Iris pigment epithelial cell (primary cell): ENCODE measurements at regions not wholly inside any gene's neighbourhood (a gene's known extent, or its start where the extent isn't known, plus 50 kb on each side); places are given as distances from the start of the nearest gene placed in this dataset.

ENCODE experiments used
- DNase-seq: peaks from one replicate; pipeline ENCODE4 v3.0.0-alpha.2; 2011; ENCODE audit warnings: low read depth

DNA sequence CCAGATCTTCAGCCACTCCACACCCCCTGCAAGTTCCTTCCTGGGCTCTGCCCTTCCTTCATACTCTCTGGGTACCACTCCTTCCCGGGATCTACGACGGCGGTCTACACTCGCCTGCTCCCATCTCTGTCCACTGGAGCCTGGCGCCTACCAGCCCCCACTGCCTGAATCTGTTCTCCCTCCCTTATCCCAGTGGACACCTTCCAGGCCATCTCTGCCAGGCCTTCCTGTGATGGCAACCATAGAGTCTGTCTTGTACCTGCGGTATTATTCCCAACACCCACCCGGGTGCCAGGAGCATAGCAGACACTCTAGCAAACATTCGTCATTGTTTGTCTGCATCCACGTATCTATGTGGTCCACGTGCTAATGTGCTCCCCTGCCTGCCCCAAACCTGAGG is 140.9 kb downstream of the ZFP36L2 start:
- DNase-seq, result no peak

DNA sequence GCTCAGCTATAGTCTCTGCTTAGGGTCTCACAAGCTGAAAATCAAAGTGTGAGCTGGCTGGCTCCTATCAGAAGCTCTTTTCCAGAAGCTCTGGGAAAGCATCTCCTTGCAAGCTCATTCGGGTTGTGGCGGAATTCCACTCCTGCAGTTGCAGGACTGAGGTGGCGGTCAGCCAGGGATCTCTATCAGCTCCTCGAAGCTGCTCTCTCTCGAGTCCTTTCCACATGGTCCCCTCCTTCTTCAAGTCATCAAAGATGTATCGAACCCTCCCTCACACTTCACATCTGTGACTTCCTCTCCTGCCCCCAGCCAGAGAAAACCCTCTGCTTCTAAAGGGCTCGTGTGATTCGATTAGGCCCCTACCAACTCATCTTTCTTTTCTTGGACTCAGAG is 141.7 kb downstream of the ZFP36L2 start:
- DNase-seq, result peak; percentile 75

DNA sequence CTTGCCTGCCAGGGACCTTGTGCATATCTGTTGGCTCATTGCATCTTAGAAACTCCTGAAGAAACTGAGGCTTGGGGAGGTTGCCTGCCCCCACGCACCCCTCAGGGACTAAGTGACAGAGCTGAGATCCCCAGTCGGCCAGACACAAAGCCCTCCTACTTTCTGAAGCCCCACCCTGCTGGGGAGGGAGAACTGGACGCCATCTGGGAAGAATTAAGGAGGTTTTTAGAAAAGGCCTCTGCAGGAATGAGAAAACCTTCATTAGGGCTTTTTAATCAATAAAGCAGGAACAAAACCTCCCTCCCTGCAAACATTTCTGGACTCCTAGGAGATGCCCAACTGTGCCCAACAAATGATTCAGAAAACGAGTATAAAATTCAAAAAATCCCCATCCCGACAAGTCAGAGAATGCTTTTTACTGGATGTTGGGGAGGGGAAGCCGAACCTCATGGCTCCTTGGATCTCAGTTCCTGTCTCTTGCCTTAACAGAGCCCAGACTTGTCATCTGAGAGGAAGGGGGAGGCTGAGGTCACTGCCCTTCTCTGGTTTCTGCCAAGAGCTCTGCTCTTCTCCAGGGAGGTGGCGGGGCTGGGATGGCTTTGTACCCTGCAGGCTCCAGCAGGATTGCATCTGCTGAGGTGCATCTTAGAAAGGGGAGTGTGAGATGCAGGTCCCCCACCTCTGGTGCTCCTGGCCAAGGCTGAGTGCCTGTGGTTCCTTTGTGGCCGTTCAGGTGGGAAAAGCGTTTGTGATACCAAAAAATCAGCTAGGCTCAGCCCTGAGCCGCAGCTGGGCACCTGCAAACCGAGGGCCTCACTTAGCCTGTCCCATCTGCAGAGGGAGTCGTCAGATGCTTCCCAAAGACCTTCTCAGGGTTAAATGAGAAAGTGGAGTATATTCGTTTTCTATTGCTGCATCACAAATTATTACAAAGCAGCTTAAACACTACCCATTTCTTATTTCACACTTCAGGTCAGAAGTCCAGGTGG is 142.4 kb downstream of the ZFP36L2 start:
- DNase-seq, result no peak

GRCh38 chr2:43082903-43083677 is 143.3 kb downstream of the ZFP36L2 start:
- no peak for DNase-seq

GRCh38 chr2:43082111-43082894 is 144.1 kb downstream of the ZFP36L2 start:
- DNase-seq, result peak; percentile 94

- no peak for DNase-seq
Measured at GRCh38 chr2:43081131-43081765, 145.2 kb downstream of the ZFP36L2 start.

- no peak for DNase-seq
Measured at GRCh38 chr2:43080571-43081021, 145.8 kb downstream of the ZFP36L2 start.

- DNase-seq, result no peak
Measured at GRCh38 chr2:43078781-43079755, 147.3 kb downstream of the ZFP36L2 start.

- DNase-seq, result no peak
Measured at GRCh38 chr2:43078301-43078700, 148.1 kb downstream of the ZFP36L2 start.

- DNase-seq, result no peak
Measured at GRCh38 chr2:43077876-43078275, 148.5 kb downstream of the ZFP36L2 start.

DNA sequence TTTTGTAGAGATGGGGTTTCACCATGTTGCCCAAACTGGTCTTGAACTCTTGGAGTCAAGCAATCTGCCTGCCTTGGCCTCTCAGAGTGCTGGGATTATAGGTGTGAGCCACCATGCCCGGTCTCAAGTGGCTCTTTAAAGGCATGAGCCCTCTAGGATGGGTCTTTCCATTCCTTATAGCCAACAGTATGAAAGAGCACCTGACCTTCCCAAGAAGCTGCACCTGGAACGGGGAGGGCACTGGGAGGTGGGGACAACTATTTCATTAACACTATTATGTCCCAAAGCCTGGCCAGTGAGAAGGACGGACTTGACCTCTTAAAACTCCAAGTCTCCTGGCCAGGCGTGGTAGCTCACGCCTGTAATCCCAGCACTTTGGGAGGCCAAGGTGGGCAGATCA is 149.7 kb downstream of the ZFP36L2 start:
- DNase-seq, result no peak

GRCh38 chr2:43075811-43076585 is 150.4 kb downstream of the ZFP36L2 start:
- DNase-seq, result peak; percentile 88

DNA sequence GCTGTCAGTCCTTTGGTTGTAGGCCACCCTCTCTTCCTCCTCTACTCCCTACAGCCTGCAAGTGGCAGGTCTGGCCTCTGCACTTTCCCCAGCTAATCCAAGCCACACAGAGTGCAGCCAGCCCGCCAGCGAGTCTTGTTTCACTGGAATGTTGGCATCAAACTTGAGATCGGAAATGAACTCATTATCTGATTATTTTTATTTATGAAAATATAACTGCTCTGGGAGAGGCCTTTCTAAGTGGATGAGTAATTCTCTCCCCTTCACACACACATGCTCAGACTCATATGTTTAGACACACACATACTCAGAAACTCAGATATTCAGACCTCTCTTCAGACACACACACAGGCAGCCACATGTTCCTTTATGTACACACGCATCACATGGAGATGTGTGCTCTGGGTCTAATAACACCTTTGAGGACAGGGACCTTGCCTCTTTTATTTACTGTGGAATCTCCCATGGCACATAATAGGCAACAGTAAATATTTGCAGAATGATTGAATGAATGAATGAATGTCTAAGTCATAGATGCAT is 151.3 kb downstream of the ZFP36L2 start:
- peak; percentile 98 for DNase-seq

DNA sequence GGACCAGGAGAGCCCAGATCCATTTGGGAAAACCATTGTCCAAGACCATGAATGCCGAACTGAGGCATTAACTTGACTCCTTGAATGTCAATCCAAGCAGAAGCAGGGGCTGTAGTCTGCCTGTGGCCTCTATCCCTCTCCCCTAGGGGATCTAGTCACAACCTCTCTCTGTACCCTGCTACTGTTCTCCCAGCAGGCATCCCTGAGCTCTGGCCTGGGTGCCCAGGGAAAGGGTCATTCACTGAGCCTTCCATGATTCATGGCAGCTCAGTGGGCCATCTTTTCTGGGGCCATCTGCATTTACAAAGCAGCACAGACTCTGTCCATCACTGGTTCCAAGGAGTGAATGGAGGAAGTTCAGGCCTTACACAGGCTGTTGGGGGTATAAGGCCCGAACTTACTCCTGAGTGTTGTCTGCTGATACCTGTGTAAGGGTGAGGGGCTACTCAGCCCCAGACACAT is 151.8 kb downstream of the ZFP36L2 start:
- no peak for DNase-seq

DNA sequence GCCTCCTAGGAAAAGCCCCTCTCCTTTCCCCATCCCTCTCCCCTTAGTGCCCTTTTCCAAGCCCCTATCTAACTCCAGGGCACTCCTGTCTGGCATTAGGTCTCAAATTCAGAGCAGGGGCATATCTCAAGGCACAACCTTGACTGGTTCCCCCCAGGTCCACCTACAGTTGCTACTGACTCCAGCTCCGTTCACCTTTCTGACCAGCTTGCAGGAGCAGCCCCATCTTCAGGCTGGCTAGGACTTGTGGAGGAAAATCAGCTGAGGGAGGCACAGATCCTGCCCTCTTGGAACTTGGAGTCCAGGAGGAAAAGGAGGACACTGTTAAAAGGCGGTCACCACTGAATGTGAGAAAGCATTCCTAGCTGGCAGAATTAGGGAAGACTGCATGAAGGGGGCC is 152.4 kb downstream of the ZFP36L2 start:
- no peak for DNase-seq

GRCh38 chr2:43073401-43073825 is 153.0 kb downstream of the ZFP36L2 start:
- DNase-seq, result peak; percentile 83

DNA sequence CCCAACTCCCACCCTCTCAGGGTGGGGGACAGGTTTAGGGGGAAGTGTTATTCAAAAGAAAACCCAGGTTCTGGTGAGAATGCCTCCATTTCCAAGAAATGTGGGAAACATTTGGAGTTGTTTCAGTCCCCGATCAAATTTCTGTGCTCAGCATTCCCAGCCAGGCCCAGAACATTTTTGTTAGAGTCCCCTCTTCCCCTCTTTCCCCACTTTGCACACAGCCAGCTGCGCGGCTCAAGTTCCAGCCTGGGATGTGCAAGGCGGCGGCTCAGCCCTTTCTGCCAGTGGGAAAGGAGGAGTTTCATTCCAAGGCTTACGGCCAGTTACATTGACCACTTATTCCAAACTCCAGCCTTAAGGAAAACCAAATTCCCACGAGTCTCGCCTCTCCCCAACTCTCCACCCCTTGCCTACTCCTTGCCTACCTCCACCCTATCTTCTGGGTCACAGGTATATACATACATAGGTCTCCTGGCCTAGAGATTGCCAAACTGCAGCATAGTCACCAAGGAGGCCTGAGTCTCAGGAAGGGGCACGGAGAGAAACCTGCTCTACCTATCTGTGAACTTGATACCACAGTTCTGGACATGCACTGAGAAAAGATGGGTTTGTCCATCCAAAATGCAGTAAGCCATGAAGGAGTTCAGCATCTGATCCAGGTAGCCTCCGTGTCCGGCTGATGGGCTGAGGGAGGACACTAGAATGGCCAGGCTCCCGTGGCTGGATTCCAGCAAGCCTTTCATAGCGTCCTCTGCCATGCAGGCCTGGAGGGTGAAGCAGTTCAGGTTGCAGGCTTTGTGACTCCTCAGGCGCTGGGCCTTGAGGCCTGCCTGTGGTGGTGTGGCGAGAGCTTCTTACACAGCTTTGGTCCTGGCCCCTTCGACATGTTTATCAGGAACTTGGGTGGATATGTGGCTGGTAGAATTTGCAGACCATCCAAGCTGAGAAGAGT is 154.5 kb downstream of the ZFP36L2 start:
- DNase-seq, result no peak
